HG02943 (cell line): ENCODE measurements at regions not wholly inside any gene's neighbourhood (a gene's known extent, or its start where the extent isn't known, plus 50 kb on each side); places are given as distances from the start of the nearest gene placed in this dataset.
"Not testable (repeated sequence)": the region's sequence is repeated elsewhere in the genome, so short reads cannot be mapped to it uniquely, and the experiment has no call there.

ENCODE experiments used
- ATAC-seq: cut with Tn5 transposase; IDR thresholded peaks from one replicate; pipeline ENCODE4 v1.9.1; 2021; ENCODE audit warnings: mild to moderate bottlenecking, low read depth, moderate library complexity; ENCODE audit not compliant: unreplicated experiment

DNA sequence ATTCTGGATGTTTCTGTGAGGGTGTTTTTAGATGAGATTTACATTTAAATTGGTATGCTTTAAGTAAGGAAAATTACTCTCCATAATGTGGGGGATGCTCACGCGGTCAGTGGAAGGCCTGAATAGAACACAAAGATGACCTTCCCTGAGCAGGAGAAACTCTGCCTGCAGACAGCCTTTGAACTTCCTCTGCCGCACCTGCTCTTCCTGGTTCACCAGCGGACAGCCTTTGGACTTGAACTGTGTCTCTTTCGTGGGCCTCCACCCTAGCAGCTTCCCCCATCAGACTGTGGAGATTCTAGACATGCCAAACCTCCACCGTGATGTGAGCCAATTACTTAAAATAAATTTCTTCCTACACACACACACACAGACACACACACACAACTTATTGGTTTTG, 210.7 kb downstream of the EFCAB11 start:
- no peak for ATAC-seq

DNA sequence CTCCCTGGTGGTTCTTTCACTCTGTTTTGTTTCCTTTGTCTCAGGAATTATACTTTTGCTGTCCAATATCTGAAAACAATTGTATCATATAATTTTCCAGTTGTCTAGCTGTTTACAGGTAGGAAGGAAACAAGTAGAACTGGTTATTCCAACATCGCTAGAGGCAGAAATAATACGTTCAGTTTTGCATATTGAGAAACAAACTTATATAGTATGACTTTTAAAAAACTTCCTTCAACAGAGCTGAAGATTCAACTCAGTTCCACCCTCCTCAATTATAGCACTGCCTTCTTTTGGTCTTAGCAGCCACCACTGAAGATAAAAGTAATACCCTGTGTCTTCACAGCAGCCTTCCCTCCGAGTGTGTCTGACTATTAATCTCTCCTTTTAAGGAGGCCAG, 214.3 kb downstream of the EFCAB11 start:
- no peak for ATAC-seq

DNA sequence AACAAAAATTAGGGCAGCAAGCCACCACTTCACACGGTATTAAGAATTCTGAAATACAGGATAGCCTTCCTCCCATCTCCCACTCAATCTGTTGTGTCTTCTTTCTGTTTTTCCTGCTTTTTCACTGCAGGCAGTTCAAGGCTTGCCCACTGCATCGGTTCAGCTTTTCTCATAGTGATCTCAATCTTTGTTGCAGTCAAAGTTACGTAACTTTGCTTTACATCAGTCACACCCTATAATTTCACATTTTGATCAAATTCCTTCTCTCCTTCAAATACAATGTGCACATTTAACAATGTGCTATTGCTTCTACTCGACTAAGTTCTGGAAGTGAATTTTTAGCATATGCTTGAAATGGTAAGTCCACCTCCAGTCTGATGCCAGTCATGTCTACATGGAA, 217.6 kb downstream of the EFCAB11 start:
- ATAC-seq: no peak

DNA sequence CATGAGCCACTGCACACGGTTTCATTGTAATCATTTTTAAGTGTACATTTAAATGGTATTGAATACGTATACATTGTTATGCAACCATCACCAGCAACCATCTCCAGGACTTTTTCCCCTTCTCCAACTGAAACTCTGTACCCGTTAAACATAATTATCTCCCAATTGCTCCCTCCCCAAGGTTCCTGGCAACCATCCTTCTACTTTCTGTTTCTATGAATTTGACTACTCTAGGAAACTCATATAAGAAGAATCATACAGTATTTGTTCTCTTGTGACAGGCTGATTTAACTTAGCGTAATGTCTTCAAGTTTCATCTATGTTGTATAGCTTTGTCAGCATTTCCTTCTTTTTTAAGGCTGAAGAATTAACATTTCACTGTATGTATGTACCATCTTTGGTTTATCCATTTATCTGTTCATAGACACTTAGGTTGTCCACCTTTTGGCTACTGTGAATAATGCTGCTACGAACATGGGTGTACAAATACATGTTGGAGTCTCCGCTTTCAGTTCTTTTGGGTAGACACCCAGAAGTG, 223.1 kb downstream of the EFCAB11 start:
- ATAC-seq: no peak

DNA sequence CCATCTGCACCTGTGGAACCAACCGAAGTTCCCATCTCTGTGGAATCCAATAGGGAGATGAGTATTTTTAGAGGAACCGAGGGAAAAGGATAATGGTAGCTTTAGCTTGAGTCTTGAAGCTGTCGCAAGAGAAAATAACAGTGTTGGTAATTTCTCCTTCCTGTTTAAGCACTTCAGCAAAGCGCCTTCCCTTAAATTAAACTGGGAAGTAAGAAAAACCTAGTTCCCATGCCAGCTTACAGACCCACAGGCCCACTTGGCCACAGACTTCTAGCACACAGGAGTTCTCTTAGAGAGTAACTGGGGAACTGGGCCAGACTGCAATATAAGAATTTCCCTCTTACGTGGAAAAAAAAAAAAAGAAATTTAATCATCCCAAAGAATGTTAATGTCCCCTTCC, 223.8 kb downstream of the EFCAB11 start:
- ATAC-seq: no peak

DNA sequence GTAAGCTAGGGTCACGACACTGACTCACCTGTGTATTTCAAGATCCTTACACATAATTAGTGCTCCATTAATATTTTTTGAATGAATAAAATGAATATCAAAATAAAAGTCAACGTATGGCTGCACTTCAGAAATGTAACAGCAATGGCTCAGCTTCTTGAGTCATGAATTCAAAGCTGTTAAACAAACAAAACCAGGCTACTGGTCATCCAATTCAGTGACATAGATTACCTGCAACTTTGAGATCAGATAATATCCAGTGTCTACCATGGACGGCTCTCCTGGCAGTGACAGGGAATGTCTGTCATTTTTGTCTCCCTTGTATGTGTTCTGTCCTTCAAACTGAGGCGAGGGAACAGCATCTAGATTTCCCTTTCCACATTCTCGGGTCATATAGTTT, 225.6 kb downstream of the EFCAB11 start:
- no peak for ATAC-seq

DNA sequence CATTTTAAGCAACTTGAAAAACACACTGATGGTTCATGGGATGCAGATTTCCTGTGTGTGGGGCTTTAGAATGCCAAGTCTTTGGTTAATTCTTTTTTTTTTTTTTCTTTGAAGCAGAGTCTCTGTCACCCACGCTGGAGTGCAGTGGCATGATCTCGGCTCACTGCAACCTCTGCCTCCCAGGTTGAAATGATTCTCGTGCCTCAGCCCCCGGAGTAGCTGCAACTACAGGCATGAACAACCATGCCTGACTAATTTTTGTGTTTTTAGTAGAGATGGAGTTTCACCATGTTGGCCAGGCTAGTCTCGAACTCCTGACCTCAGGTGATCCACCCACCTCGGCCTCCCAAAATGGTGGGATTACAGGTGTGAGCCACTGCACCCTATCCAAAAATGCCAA, 228.3 kb downstream of the EFCAB11 start:
- not testable (repeated sequence) for ATAC-seq

DNA sequence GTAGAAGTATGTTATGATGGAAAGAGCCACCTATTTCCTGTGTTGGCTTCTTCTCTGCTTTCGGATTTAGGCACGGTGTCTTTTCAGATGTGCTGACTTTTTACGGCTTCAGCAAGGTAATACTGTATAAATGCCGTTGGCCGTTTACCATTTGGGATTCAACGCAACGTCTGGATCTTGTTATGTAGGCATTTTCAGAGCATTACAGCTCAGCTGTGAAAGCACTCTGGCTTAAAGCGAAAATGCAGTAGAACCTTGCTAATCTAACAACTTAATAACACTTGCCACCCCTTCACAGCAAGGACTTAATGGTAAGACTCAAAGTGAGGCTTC, 229.9 kb downstream of the EFCAB11 start:
- no peak for ATAC-seq

DNA sequence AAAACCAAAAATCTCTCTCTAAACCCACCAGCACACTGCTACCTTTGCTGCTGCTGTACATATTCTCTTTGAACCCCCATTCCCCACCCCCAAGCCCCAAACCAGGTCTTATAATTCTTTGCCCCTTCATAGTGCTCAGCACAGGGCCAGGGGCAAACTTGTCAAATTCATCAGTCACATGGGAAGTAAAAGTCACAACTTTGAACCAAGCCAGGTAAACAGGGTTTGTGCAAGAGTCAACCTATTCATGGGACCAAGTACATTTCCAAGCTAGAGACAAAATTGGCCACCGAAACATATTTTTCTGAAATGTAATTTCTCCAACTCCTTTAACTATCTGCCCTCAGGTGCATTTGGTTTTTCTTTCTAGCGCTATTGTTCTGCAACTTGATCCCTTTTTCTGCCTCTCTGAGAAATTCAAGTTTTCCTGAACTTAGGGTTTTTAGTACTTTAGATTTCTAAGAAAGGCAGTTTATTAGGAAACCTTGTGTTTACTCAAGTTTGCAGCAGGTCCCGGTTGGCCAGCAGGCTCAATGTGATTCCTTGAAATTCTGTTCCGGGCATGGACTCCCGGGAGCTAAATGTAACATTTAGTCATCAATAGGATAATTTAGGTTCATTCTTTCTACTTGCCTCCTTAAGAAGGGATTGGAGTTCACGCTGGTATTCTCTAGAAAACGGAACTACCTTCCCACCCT, 230.5 kb downstream of the EFCAB11 start:
- ATAC-seq: no peak

DNA sequence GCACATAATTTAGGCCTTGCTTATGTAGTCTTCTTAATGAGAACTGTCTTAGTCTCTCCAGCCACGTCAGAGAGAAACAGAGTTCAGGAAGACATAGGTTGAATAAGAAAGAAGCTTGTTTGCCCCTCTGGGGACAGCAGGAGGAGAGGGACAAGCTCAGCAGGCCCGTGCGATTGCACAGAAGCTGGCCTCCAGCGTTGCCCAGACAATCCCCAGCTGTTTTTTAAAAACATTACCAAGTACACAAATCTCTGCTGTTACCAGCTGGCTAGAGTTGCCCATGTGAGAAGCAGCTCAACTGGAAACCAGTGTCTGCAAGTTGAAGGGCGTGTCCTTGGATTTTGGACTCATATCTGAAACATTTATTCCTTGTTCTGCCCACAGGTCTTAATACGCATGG, 232.6 kb downstream of the EFCAB11 start:
- ATAC-seq: no peak

DNA sequence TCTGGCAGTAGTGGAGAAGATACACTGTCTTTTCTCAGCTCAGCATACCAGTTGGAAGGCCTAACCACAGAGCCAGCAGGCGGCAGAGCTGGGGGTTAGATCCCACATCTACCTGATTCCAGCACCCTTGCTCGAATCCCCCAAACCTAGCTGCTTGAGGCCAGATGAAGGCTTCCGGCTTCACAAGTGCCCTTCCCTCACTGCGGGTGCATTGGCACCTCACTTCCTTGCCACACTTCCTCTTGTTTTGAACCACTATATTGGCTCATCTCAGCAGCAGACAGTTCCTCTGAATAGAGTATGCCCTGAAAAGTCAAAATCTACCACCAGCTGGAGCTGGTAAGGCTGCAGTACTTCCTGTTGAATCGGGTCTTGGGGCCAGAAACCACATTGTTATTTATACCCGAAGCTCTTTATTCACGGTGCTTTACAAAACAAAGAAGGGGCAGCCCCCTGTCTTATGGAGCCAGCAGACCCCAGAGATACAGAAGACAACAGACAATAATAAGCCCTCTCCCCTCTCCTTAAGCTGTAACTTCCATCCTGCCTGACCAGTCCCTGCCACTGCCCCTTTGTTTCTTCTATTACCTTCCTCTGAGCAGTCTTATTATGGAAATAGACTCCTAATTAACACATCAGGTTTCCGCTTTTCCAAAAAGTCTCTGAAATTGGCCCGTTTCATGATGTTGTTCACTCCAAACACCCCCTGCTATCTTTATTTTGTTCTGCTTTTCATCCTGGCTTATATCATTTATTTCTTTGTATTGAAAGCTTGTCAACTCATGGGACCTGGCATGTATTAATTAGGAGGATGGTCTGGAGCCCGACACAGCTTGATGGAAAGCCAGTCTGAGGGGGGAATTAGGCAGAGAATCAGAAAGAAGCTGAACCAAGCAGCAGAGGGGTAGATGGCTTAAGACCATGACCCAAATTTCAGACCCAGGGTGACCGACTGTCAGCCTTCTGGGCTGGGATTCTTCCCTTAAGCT, 233.5 kb downstream of the EFCAB11 start:
- ATAC-seq: peak; percentile 79

DNA sequence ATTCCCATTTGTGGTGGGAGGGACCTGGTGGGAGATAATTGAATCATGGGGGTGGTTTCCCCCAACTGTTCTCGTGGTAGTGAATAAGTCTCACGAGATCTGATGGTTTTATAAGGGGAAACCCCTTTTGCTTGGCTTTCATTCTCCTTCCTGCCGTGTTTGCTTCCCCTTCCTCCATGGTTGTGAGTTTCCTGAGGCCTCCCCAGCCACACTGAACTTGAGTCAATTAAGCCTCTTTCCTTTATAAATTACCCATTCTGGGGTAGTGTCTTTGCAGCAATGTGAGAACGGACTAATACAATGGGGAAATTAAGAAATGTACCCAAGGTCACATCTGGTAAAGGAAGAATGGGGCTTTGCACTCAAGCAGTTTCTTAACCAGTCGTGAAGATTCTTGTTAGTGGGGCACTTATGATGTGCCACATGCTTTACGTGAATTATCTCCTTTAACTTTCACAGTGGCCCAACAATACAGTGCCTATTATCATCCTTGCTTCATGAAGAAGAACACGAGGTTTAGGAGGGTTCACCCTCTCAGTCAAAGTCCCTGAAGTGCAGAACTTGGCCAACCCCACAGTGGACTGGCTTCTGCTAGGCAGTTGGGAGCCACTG, 234.3 kb downstream of the EFCAB11 start:
- ATAC-seq: no peak

DNA sequence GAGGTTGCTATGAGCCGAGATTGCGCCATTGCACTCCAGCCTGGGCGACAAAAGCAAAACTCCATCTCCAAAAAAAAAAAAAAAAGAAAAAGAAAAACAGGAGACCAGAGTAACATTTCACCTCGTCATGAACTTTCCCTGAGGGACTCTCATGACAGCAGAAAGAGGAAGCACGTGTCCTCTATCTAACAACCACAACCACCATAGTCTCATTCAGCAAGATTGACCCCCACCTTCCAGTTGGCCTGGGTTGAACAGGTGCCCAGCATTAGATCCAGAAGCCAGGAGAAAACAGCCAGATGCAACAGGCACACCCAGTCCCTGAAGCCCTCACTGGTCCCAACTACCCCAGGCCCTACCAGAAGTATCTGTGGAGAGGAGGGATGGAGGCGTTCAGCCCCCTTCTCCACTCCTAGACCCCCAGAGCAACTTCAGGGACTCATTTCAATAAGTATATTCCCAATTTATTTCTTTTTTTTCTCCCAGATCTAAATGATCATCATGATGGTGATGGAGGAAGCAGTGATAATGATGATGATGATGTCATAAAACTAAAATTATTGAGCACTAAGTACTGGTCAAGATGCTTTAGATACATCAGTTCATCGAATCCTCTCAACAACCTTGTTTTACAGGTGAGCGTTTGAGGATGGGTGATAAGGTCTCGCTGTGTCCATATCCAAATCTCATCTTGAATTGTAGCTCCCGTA, 235.0 kb downstream of the EFCAB11 start:
- ATAC-seq: no peak

DNA sequence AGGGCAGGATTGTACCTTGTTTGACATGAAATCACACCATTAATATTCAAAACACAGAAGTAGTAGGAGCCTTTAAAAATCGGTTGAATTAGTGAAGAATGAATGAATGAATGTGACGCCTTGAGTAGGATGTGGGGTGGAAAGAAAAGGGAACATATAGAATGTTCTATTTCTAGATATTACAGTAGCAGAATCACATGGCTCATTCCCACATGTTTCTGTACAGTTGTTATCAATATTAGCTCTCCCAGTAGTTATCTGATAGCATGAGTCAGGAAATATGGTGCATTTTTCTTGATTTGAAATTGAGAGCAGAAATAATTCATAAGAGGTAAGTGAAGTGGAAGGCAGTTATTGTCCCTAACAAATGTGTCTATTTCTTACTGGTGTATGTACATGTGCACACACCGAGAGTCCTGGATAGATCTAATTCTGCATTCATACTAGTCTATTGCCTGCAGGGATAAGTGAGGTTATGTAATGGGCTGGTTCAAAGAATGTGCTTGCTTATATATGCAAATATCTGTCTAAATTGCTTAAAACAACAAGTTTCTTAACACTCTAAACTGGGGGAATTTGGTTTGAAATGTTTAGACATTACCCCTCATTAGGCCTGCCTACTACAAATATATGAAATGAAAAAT, 245.4 kb downstream of the EFCAB11 start:
- ATAC-seq: no peak

DNA sequence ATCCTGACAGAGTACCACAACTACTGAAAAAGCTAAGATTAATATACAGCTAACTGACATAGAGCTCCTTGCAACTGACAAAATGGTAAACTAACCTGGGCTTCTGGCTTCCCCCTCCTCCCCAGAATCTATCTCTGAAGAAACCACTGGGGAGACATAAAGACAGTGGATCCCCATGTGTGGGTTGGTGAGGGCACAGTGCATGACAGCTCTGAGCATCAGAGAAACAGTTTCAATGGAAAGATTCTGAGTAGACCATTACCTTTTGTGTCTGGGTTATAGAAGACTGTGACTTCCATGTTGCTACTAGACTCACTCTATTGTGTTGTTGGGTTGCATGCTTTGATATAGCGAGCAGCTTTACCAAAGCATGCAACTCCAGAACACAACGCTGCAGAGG, 247.4 kb downstream of the EFCAB11 start:
- no peak for ATAC-seq

DNA sequence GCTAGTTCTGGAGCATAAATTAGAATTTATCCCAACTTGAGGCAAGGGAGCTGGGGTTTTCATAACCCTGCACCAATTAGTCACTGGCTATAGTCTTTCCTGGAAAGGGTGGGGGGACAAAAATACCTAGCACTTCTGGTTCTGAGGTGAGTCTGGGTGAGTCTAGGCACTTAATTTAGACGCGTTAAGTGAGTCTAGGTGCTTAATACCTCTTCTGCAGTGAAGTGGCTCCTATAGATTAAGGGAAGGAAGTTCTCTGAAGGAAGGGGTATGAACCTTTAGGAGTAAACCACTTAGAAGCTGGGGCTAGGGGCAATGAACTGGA, 251.7 kb downstream of the EFCAB11 start:
- ATAC-seq: no peak

DNA sequence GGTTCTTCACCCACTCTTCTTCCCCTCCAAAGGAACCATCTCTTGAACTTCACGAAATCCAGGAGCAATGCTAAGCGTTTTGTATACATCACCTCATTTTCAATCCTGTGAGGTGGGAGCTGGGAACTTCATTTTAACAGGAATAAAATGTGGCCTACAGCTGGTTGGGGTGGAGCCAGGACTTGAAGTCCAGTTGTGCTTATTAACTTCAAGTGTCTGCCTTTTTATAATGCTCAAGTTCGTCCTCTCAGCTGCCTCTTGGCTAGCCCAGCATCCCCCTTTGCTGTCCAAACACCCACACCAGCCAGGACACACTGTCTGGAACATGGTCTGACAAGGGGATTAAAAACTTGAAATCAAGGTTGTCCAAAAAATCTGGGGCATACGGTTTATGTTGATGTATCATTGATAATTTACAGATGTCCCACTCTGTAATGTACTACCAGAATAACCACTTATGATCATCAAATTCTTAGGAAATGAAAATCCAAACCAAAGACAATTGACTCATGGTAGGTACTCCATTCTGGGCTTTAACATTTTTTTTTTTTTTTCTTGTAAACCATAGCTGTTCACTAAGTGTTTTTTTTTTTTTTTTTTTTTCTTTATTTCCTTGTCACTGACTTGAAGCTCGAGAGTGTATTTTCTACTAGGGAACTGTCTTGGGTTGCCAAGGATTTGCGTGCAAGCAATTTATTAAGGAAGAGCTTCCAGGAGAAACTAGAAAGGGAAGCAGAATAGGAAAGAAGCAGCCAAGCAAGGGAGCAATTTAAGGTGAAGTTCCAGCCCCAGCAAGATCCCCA, 252.3 kb downstream of the EFCAB11 start:
- no peak for ATAC-seq

DNA sequence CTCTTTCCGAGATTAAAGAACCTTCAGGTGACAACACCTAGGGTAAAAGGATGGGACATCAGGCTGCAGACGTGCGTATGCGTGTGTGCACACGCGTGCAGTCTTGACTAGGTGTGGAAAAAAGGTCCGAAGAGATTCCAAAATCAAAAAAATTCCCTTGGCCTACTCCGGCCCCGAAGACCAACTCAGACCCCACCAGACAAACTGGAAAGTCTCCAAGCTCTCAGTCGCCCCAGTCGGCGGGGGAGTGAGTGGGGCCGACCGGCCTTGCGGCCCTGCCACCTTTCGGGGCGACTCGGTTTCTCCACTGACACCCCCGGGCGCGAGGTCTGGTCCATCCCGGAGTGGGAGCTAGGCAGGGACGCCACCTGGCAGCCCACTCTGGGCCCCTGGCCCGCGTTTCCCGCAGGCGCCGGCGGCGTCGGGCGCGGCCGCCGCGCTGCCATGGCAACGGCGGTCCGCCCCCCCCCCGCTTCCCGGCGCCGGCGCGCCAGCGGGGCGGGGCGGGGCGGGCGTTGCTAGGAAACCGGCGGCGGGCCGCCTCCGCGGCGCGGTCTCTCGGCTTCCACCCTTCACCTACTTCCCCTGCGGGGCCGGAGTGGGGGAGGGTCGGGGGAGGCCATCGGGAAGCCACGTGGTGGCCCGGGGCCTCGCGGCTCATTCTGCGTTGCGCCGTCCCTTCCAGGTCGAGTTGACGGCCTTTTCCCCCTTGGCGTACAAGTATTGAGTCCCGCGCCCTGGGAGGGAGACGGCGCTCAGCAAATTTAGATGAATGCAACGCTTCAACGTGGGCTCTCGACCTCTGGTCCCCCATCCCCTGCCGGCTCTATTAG, 253.1 kb downstream of the EFCAB11 start:
- ATAC-seq: peak; percentile 80

DNA sequence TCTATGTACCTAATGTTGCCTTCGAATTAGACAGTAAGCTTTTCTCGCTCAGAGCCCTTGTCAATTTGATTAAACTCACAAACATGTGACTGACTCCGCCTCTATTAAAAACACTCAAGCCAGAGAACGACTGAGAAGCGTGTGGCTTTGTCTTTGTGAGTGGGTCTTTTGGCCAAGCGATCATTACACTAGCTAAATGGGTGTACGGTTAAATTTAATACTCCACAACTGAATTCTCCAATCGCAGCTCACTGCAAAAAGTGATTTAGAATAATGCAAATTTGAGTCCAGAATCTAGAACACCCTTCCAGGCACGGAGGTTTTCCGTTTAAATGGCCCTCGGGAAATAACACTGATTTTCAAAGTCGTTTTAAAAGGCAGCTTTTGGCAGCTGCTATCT, 253.7 kb downstream of the EFCAB11 start:
- no peak for ATAC-seq
